OCI-LY1 (cell line): ENCODE measurements at regions not wholly inside any gene's neighbourhood (a gene's known extent, or its start where the extent isn't known, plus 50 kb on each side); places are given as distances from the start of the nearest gene placed in this dataset.

Source experiments
- H2AFZ ChIP-seq: fragments of 200-600 bp; sonication (generic), shearing (Covaris generic); 2 replicates; pipeline ENCODE4 v1.6.0; 2014; ENCODE audit warnings: antibody characterized with exemption, mild to moderate bottlenecking, low read length
- H3F3A ChIP-seq: fragments of 200-600 bp; sonication (generic), shearing (Covaris generic); 2 replicates; pipeline ENCODE4 v1.6.0; 2014; ENCODE audit warnings: mild to moderate bottlenecking, antibody characterized with exemption, low read length, moderate library complexity; ENCODE audit not compliant: insufficient read depth
- H3K27ac ChIP-seq: fragments of 200-600 bp; sonication (generic); 2 replicates; pipeline ENCODE4 v1.5.1; 2014; ENCODE audit warnings: low read length, mixed run types, mild to moderate bottlenecking, low read depth; ENCODE audit not compliant: poor library complexity, severe bottlenecking
- H3K27me3 ChIP-seq: fragments of 200-600 bp; sonication (generic); 2 replicates; pipeline ENCODE4 v1.6.0; 2014; ENCODE audit warnings: antibody characterized with exemption, mild to moderate bottlenecking, low read length, moderate library complexity; ENCODE audit not compliant: insufficient read depth
- H3K36me3 ChIP-seq: fragments of 200-600 bp; sonication (generic); 2 replicates; pipeline ENCODE4 v1.6.1; 2014; ENCODE audit warnings: mild to moderate bottlenecking, antibody characterized with exemption, low read length, moderate library complexity, mixed read lengths; ENCODE audit not compliant: insufficient read depth
- H3K4me1 ChIP-seq: fragments of 200-600 bp; sonication (generic); 2 replicates; pipeline ENCODE4 v1.5.1; 2014; ENCODE audit warnings: mild to moderate bottlenecking, low read length, moderate library complexity; ENCODE audit not compliant: insufficient read depth, severe bottlenecking
- H3K4me2 ChIP-seq: fragments of 200-600 bp; sonication (generic), shearing (Covaris generic); 2 replicates; pipeline ENCODE4 v1.6.1; 2014; ENCODE audit warnings: low read length
- H3K4me3 ChIP-seq: fragments of 200-600 bp; sonication (generic); 2 replicates; pipeline ENCODE4 v1.5.1; 2014; ENCODE audit warnings: low read length, low read depth, mild to moderate bottlenecking, mixed read lengths; ENCODE audit not compliant: poor library complexity, severe bottlenecking
- H3K79me2 ChIP-seq: fragments of 200-600 bp; shearing (Covaris generic); 2 replicates; pipeline ENCODE4 v1.6.1; 2016; ENCODE audit warnings: mixed run types, low read length, mixed read lengths; ENCODE audit not compliant: insufficient read depth
- H3K9ac ChIP-seq: fragments of 200-600 bp; sonication (generic), shearing (Covaris generic); 2 replicates; pipeline ENCODE4 v1.6.1; 2014; ENCODE audit warnings: mild to moderate bottlenecking, low read length, mixed read lengths
- H3K9me2 ChIP-seq: fragments of 200-600 bp; sonication (generic), shearing (Covaris generic); 2 replicates; pipeline ENCODE4 v1.6.1; 2014; ENCODE audit warnings: low read depth, mild to moderate bottlenecking, low read length, mixed read lengths
- H3K9me3 ChIP-seq: fragments of 200-600 bp; shearing (Covaris generic); 2 replicates; pipeline ENCODE4 v1.6.1; 2014; ENCODE audit warnings: low read length, mixed read lengths
- H4K20me1 ChIP-seq: fragments of 200-600 bp; sonication (generic), shearing (Covaris generic); 2 replicates; pipeline ENCODE4 v1.6.0; 2016; ENCODE audit warnings: mild to moderate bottlenecking, low read length; ENCODE audit not compliant: insufficient read depth
- EZH2 ChIP-seq: fragments of 200-600 bp; sonication (generic), shearing (Covaris generic); IDR thresholded peaks from 2 replicates; pipeline ENCODE4 v1.8.0; 2017; ENCODE audit warnings: borderline replicate concordance, mixed run types, mild to moderate bottlenecking, antibody characterized with exemption, low read length, moderate library complexity, mixed read lengths
- TF ChIP-seq, protein P1 (sequence below): fragments of 200-600 bp; sonication (generic), shearing (Covaris generic); IDR thresholded peaks from 2 replicates; pipeline ENCODE4 v1.5.1; 2017; ENCODE audit warnings: mild to moderate bottlenecking, antibody characterized with exemption, low read length, moderate library complexity, mixed read lengths

DNA sequence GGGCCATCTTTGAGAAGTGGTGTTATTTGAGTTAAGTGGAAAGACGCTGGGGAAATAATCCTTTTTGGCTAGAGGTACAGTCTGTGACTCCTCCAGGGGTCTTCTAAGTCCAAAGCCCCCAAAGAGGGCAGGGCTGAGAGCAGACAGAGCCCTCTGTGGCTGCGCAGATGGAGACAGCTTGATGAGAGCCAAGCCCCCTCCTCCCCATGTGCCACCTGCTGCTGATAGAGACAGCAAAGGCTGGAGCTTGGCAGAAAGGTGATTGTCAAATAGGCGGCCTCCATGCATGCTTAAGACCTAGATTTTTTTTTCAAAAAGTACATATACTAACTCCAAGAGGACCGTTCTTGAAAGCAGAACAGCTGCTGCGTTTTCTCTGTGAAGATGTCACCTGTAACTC lies 72.4 kb downstream of the CRYGS start:
- no peaks in the 10 kb centered on the region for H3K79me2 ChIP-seq
- TF ChIP-seq, protein P1, sequence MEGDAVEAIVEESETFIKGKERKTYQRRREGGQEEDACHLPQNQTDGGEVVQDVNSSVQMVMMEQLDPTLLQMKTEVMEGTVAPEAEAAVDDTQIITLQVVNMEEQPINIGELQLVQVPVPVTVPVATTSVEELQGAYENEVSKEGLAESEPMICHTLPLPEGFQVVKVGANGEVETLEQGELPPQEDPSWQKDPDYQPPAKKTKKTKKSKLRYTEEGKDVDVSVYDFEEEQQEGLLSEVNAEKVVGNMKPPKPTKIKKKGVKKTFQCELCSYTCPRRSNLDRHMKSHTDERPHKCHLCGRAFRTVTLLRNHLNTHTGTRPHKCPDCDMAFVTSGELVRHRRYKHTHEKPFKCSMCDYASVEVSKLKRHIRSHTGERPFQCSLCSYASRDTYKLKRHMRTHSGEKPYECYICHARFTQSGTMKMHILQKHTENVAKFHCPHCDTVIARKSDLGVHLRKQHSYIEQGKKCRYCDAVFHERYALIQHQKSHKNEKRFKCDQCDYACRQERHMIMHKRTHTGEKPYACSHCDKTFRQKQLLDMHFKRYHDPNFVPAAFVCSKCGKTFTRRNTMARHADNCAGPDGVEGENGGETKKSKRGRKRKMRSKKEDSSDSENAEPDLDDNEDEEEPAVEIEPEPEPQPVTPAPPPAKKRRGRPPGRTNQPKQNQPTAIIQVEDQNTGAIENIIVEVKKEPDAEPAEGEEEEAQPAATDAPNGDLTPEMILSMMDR = no peak
- TF ChIP-seq EZH2 = no peak
- H3K9ac ChIP-seq = no peak overlapping the region
- no peaks in the 10 kb centered on the region for H3F3A ChIP-seq
- no peak overlapping the region for H2AFZ ChIP-seq
- H3K27ac ChIP-seq = no peak overlapping the region
- no peaks in the 10 kb centered on the region for H3K9me2 ChIP-seq
- no peak overlapping the region for H3K4me3 ChIP-seq
- H3K36me3 ChIP-seq = no peaks in the 10 kb centered on the region
- no peaks in the 10 kb centered on the region for H3K4me1 ChIP-seq
- no peaks in the 10 kb centered on the region for H3K9me3 ChIP-seq
- H3K4me2 ChIP-seq = no peak overlapping the region
- H4K20me1 ChIP-seq = no peaks in the 10 kb centered on the region
- peaks cover 4% of the 10 kb centered on the region; the same call in 1 of the 2 replicates for H3K27me3 ChIP-seq

- Histone ChIP-seq H4K20me1 (no peaks in the 10 kb centered on the region), H2AFZ (no peak overlapping the region), H3K9me2 (no peaks in the 10 kb centered on the region), H3K4me2 (no peak overlapping the region), H3K27ac (no peak overlapping the region), H3K4me1 (no peaks in the 10 kb centered on the region), H3K79me2 (no peaks in the 10 kb centered on the region), H3K9me3 (no peaks in the 10 kb centered on the region), H3K27me3 (peaks cover 4% of the 10 kb centered on the region; the same call in 1 of the 2 replicates), H3K9ac (no peak overlapping the region), H3F3A (no peaks in the 10 kb centered on the region), H3K36me3 (no peaks in the 10 kb centered on the region), H3K4me3 (no peak overlapping the region)
- TF ChIP-seq, protein P1 = no peak
These were observed 74.7 kb downstream of the CRYGS start for GRCh38 chr3:186469525-186469924.

- Histone ChIP-seq H3K4me3 (no peak overlapping the region), H3K27me3 (peaks cover 4% of the 10 kb centered on the region; the same call in 1 of the 2 replicates), H2AFZ (no peak overlapping the region), H3K36me3 (no peaks in the 10 kb centered on the region), H3K4me1 (no peaks in the 10 kb centered on the region), H3K9me2 (no peaks in the 10 kb centered on the region), H3K79me2 (no peaks in the 10 kb centered on the region), H3K9me3 (no peaks in the 10 kb centered on the region), H4K20me1 (no peaks in the 10 kb centered on the region), H3K9ac (no peak overlapping the region), H3F3A (no peaks in the 10 kb centered on the region), H3K27ac (no peak overlapping the region), H3K4me2 (no peak overlapping the region)
- TF ChIP-seq EZH2 = no peak
- TF ChIP-seq, protein P1 = no peak
These were observed 76.2 kb downstream of the CRYGS start for GRCh38 chr3:186467969-186468368.
